Gastrocnemius medialis (tissue), 4 donors: ENCODE measurements at regions not wholly inside any gene's neighbourhood (a gene's known extent, or its start where the extent isn't known, plus 50 kb on each side); places are given as distances from the start of the nearest gene placed in this dataset.

Source experiments
- CTCF ChIP-seq, 5 experiments: fragments of 450-650 bp in 3 of 5; fragments of 200-600 bp in 2 of 5; sonication (generic) in 2 of 5; IDR thresholded peaks in 4 of 5; conservative IDR thresholded peaks in 1 of 5; 1 replicate in 4 of 5; 2 replicates in 1 of 5; pipeline ENCODE4 v1.5.1; 2016 to 2019; ENCODE audit warnings: antibody characterized with exemption in 5 of 5, mild to moderate bottlenecking in 3 of 5, moderate library complexity in 3 of 5
- POLR2A ChIP-seq, 2 donors: fragments of 450-650 bp; IDR thresholded peaks; one replicate each; pipeline ENCODE4 v1.6.1; 2017; ENCODE audit warnings: antibody characterized with exemption in 2 of 2, mild to moderate bottlenecking in 2 of 2, moderate library complexity in 2 of 2

GRCh38 chr20:40197691-40198090 lies 491.3 kb downstream of the MAFB start:
- no peak for TF ChIP-seq CTCF (IDR thresholded peaks at IDR 0.05 in 4 of 5, conservative IDR thresholded peaks at IDR 0.05 in 1 of 5)
- TF ChIP-seq POLR2A (IDR thresholded peaks at IDR 0.05), result no peak
